OCI-LY3 (cell line): ENCODE measurements at regions not wholly inside any gene's neighbourhood (a gene's known extent, or its start where the extent isn't known, plus 50 kb on each side); places are given as distances from the start of the nearest gene placed in this dataset.

Experiments used
- H2AFZ ChIP-seq: fragments of 200-600, 300-600 bp; shearing (Covaris generic); 2 replicates; pipeline ENCODE4 v1.6.0; 2014; ENCODE audit warnings: antibody characterized with exemption, low read depth, low read length
- H3K27ac ChIP-seq: fragments of 200-600, 300-600 bp; sonication (generic); 2 replicates; pipeline ENCODE4 v1.5.1; 2014; ENCODE audit warnings: mild to moderate bottlenecking, low read length, moderate library complexity, mixed read lengths
- H3K27me3 ChIP-seq: fragments of 200-600, 300-600 bp; sonication (generic); 2 replicates; pipeline ENCODE4 v1.6.1; 2014; ENCODE audit warnings: low read depth, low read length, mixed read lengths
- H3K36me3 ChIP-seq: fragments of 200-600, 300-600 bp; sonication (generic); replicated peaks from 2 replicates; pipeline ENCODE3; 2014; ENCODE audit warnings: low read depth, low read length, mixed read lengths
- H3K4me1 ChIP-seq: fragments of 300-600, 200-600 bp; sonication (generic); 2 replicates; pipeline ENCODE4 v1.6.1; 2014; ENCODE audit warnings: low read length, mixed read lengths
- H3K4me2 ChIP-seq: fragments of 200-600, 300-600 bp; sonication (generic); 2 replicates; pipeline ENCODE4 v1.6.1; 2014; ENCODE audit warnings: low read length, mixed read lengths
- H3K4me3 ChIP-seq: fragments of 300-600, 200-600 bp; sonication (generic); 2 replicates; pipeline ENCODE4 v1.5.1; 2014; ENCODE audit warnings: antibody characterized with exemption, mild to moderate bottlenecking, low read length, moderate library complexity
- H3K79me2 ChIP-seq: fragments of 300-600, 200-600 bp; shearing (Covaris generic); 2 replicates; pipeline ENCODE4 v1.6.1; 2014; ENCODE audit warnings: mild to moderate bottlenecking, low read length, mixed read lengths
- H3K9ac ChIP-seq: fragments of 300-600, 200-600 bp; shearing (Covaris generic); 2 replicates; pipeline ENCODE4 v1.6.0; 2014; ENCODE audit warnings: mild to moderate bottlenecking, low read length, moderate library complexity
- H3K9me3 ChIP-seq: fragments of 200-600, 300-600 bp; shearing (Covaris generic); 2 replicates; pipeline ENCODE4 v1.6.1; 2014; ENCODE audit warnings: low read length, mixed read lengths; ENCODE audit not compliant: insufficient read depth
- H4K20me1 ChIP-seq: fragments of 200-600, 300-600 bp; sonication (generic); 2 replicates; pipeline ENCODE4 v1.6.1; 2016; ENCODE audit warnings: low read length, mixed read lengths; ENCODE audit not compliant: insufficient read depth
- CTCF ChIP-seq: fragments of 200-600, 300-600 bp; sonication (generic); IDR thresholded peaks from 2 replicates; pipeline ENCODE4 v1.5.1; 2014; ENCODE audit warnings: antibody characterized with exemption, low read length, low read depth
- EZH2phosphoT487 ChIP-seq: fragments of 200-600 bp; shearing (Covaris generic); IDR thresholded peaks from 2 replicates; pipeline ENCODE4 v1.6.1; 2018; ENCODE audit warnings: antibody characterized with exemption, mixed run types, low read depth

GRCh38 chr4:31100536-31100935 is 380.4 kb downstream of the PCDH7 start:
- Histone ChIP-seq H3K36me3 (no peaks in the 10 kb centered on the region), H2AFZ (no peak overlapping the region), H3K9ac (no peak overlapping the region), H3K27ac (no peak overlapping the region), H3K4me3 (no peak overlapping the region), H3K4me1 (no peaks in the 10 kb centered on the region), H3K79me2 (no peaks in the 10 kb centered on the region), H3K4me2 (no peak overlapping the region), H3K9me3 (no peaks in the 10 kb centered on the region), H3K27me3 (no peaks in the 10 kb centered on the region), H4K20me1 (no peaks in the 10 kb centered on the region)
- no peak for TF ChIP-seq EZH2phosphoT487
- TF ChIP-seq CTCF: no peak

GRCh38 chr4:31104043-31104442 is 383.9 kb downstream of the PCDH7 start:
- H4K20me1 ChIP-seq: no peaks in the 10 kb centered on the region
- H3K27me3 ChIP-seq: no peaks in the 10 kb centered on the region
- H3K27ac ChIP-seq: no peak overlapping the region
- no peaks in the 10 kb centered on the region for H3K36me3 ChIP-seq
- no peaks in the 10 kb centered on the region for H3K79me2 ChIP-seq
- H3K4me2 ChIP-seq: no peak overlapping the region
- H3K9me3 ChIP-seq: no peaks in the 10 kb centered on the region
- no peaks in the 10 kb centered on the region for H3K4me1 ChIP-seq
- no peak overlapping the region for H3K4me3 ChIP-seq
- no peak overlapping the region for H3K9ac ChIP-seq
- TF ChIP-seq EZH2phosphoT487: no peak
- TF ChIP-seq CTCF: no peak
- no peak overlapping the region for H2AFZ ChIP-seq

- Histone ChIP-seq H3K27ac (no peak overlapping the region), H3K9me3 (no peaks in the 10 kb centered on the region), H3K4me2 (no peak overlapping the region), H3K4me3 (no peak overlapping the region), H3K4me1 (no peaks in the 10 kb centered on the region), H3K36me3 (no peaks in the 10 kb centered on the region), H2AFZ (peak overlapping the region; percentile 66; the same call in 1 of the 2 replicates), H3K27me3 (no peaks in the 10 kb centered on the region), H3K9ac (no peak overlapping the region), H3K79me2 (no peaks in the 10 kb centered on the region), H4K20me1 (no peaks in the 10 kb centered on the region)
- TF ChIP-seq CTCF (no peak), EZH2phosphoT487 (no peak)
Measured at GRCh38 chr4:31104577-31104976, 384.4 kb downstream of the PCDH7 start.

- Histone ChIP-seq H3K4me3 (no peak overlapping the region), H3K36me3 (no peaks in the 10 kb centered on the region), H3K27me3 (no peaks in the 10 kb centered on the region), H3K4me2 (no peak overlapping the region), H4K20me1 (no peaks in the 10 kb centered on the region), H3K9me3 (no peaks in the 10 kb centered on the region), H3K27ac (no peak overlapping the region), H2AFZ (no peak overlapping the region), H3K4me1 (no peaks in the 10 kb centered on the region), H3K9ac (no peak overlapping the region), H3K79me2 (no peaks in the 10 kb centered on the region)
- TF ChIP-seq EZH2phosphoT487 (no peak), CTCF (no peak)
Measured at GRCh38 chr4:31106419-31106818, 386.2 kb downstream of the PCDH7 start.
